Right lobe of liver (tissue), 6 donors: ENCODE measurements at regions not wholly inside any gene's neighbourhood (a gene's known extent, or its start where the extent isn't known, plus 50 kb on each side); places are given as distances from the start of the nearest gene placed in this dataset.

Source experiments
- ATAC-seq, 4 donors: fragments of 200-7000 bp; cut with Tn5 transposase; one replicate each; pipeline ENCODE4 v1.9.1; 2020; ENCODE audit warnings: mild to moderate bottlenecking in 4 of 4, moderate library complexity in 4 of 4
- DNase-seq, 3 donors: peaks; one replicate each; pipeline ENCODE4 v3.0.0-alpha.2; 2020
- H3K27ac ChIP-seq, 3 donors: fragments of 200-600 bp; one replicate each; pipeline ENCODE4 v1.8.0; 2022
- H3K27me3 ChIP-seq, 2 donors: fragments of 200-600 bp; one replicate each; pipeline ENCODE4 v1.8.0; 2022
- H3K36me3 ChIP-seq, 4 donors: fragments of 200-600 bp; sonication (generic) in 1 of 4; one replicate each; pipeline versions ENCODE4 v1.5.1 to v1.8.0; 2017 to 2022; ENCODE audit warnings: control low read depth in 1 of 4
- H3K4me1 ChIP-seq, 4 donors: fragments of 200-600 bp; sonication (generic) in 1 of 4; one replicate each; pipeline versions ENCODE4 v1.5.1 to v1.8.0; 2017 to 2022; ENCODE audit warnings: control low read depth in 1 of 4
- H3K4me3 ChIP-seq, 3 donors: fragments of 200-600 bp; one replicate each; pipeline ENCODE4 v1.8.0; 2022
- H3K9me3 ChIP-seq, 4 donors: fragments of 200-600 bp; sonication (generic) in 1 of 4; one replicate each; pipeline versions ENCODE4 v1.5.1 to v1.8.0; 2017 to 2022; ENCODE audit warnings: control low read depth in 1 of 4
- CTCF ChIP-seq, 4 donors: fragments of 200-600 bp in 3 of 4; fragments of 450-650 bp in 1 of 4; IDR thresholded peaks; one replicate each; pipeline versions ENCODE4 v1.5.1 to v1.8.0; 2016 to 2022; ENCODE audit warnings: antibody characterized with exemption in 4 of 4, mild to moderate bottlenecking in 2 of 4
- POLR2A ChIP-seq: fragments of 450-650 bp; IDR thresholded peaks from one replicate; pipeline ENCODE4 v1.6.1; 2017; ENCODE audit warnings: antibody characterized with exemption, mild to moderate bottlenecking
- WGBS: methylation state at CpG from one replicate; pipeline ENCODE4 v1.1.6; 2018; ENCODE audit warnings: low coverage, low lambda C conversion rate; ENCODE audit not compliant: insufficient coverage; ENCODE audit errors: missing lambda C conversion rate; 5-methylcytosine and 5-hydroxymethylcytosine counted together
- intact Hi-C, 2 donors: fragments of 100-400 bp; cut with DNase I; formaldehyde crosslinking; loops; one replicate each; pipeline versions ENCODE4 v1.11.2 to v1.14.1; 2022
- donor health status: DM: no; HTN: yes; CAD: no.
- donor health status: DM: no; HTN: no; CAD: no.
- donor health status: DM: no; HTN: no; CAD: no.
- donor health status: DM: no; HTN: yes; CAD: no.
- donor health status: DM: no; HTN: yes; CAD: no.

GRCh38 chr10:59106441-59106840 is 70.0 kb upstream of the PHYHIPL start:
- TF ChIP-seq CTCF (IDR thresholded peaks at IDR 0.05) (no peak), POLR2A (no peak)
- no peaks in the 10 kb centered on the region for H3K9me3 ChIP-seq
- no peak overlapping the region for H3K4me3 ChIP-seq
- H3K27ac ChIP-seq, result no peak overlapping the region
- DNase-seq (no peak), ATAC-seq (no peak)
- peaks cover 0 to 29% (median 7%) of the 10 kb centered on the region in 4 donors for H3K4me1 ChIP-seq
- H3K27me3 ChIP-seq, result no peaks in the 10 kb centered on the region
- WGBS, result 78% methylated on average over 1 of the region's 1 CpG
- H3K36me3 ChIP-seq, result no peaks in the 10 kb centered on the region
- intact Hi-C loops, result no loop called here

GRCh38 chr10:59107147-59107546 is 69.3 kb upstream of the PHYHIPL start:
- no peaks in the 10 kb centered on the region for H3K9me3 ChIP-seq
- no peaks in the 10 kb centered on the region for H3K36me3 ChIP-seq
- intact Hi-C loops, result no loop called here
- H3K4me3 ChIP-seq, result no peak overlapping the region
- H3K4me1 ChIP-seq, result peaks cover 0 to 29% (median 7%) of the 10 kb centered on the region in 4 donors
- no peak for TF ChIP-seq CTCF (IDR thresholded peaks at IDR 0.05)
- no peak for TF ChIP-seq POLR2A
- peak overlapping the region in 2 of 3 donors; percentile 1 to 13 for H3K27ac ChIP-seq
- 65% methylated on average over 1 of the region's 1 CpG for WGBS
- H3K27me3 ChIP-seq, result no peaks in the 10 kb centered on the region
- ATAC-seq, result peak; percentile 38 to 47 (median 42)
- DNase-seq, result no peak

- Histone ChIP-seq H3K4me1 (peaks cover 0 to 29% (median 7%) of the 10 kb centered on the region in 4 donors), H3K27ac (no peak overlapping the region), H3K4me3 (no peak overlapping the region), H3K27me3 (no peaks in the 10 kb centered on the region), H3K9me3 (no peaks in the 10 kb centered on the region), H3K36me3 (no peaks in the 10 kb centered on the region)
- intact Hi-C loops, result no loop called here
- 67% methylated on average over 1 of the region's 1 CpG for WGBS
- TF ChIP-seq CTCF (IDR thresholded peaks at IDR 0.05) (no peak), POLR2A (no peak)
- no peak for DNase-seq
- ATAC-seq, result no peak
These were observed 68.1 kb upstream of the PHYHIPL start for GRCh38 chr10:59108296-59108870.

GRCh38 chr10:59108886-59109288 is 67.6 kb upstream of the PHYHIPL start:
- Histone ChIP-seq H3K4me1 (peaks cover 0 to 29% (median 7%) of the 10 kb centered on the region in 4 donors), H3K27ac (no peak overlapping the region), H3K4me3 (no peak overlapping the region), H3K36me3 (no peaks in the 10 kb centered on the region), H3K9me3 (no peaks in the 10 kb centered on the region), H3K27me3 (no peaks in the 10 kb centered on the region)
- intact Hi-C loops, result no loop called here
- TF ChIP-seq POLR2A, result no peak
- no peak for TF ChIP-seq CTCF (IDR thresholded peaks at IDR 0.05)
- 14% methylated on average over 1 of the region's 1 CpG for WGBS
- ATAC-seq (peak; percentile 56 to 73 (median 66)), DNase-seq (no peak)
